ENCODE measurements at regions not wholly inside any gene's neighbourhood (a gene's known extent, or its start where the extent isn't known, plus 50 kb on each side); places are given as distances from the start of the nearest gene placed in this dataset.

DNA sequence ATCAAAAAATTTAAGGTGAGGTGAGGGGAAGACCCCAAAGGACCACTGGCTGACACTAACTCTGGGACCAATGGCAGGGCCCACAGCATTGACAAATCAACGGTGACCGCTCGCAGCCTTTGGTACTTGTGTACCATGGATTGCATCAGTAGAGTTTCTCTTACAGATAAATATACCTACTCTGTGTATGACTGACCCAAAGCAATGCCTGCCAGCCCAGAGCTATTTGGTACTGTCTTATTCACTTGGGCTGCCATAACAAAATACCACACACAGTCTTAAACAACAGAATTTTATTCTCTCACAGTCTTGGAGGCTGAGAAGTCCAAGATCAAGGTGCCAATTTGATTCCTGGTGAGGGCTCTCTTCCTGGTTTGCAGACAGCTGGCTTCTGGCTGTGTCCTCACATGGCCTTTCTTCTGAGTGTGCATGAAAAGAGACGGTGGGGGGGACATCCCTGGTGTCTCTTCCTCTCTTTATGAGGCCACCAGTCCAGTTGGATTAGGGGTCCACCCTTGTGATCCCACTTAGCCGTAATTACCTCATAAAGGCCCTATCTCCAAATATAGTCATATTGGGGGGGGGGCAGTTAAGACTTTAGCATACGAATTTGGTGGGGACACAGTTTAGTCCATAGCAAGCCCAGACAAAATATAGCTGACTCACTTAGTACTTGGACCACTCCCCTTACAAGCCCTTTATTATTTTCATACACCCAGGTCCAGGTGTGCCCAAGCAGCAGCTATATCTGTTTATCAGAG lies 336.3 kb downstream of the CD83 start:
- TF ChIP-seq POLR2A (IDR thresholded peaks at IDR 0.05; ENCODE audit: low read length) (no peak), GATA1 (IDR thresholded peaks at IDR 0.05; ENCODE audit: low read depth, low read length) (no peak)

Measured in erythroblast (primary cell).